NB4 (cell line): ENCODE measurements at regions not wholly inside any gene's neighbourhood (a gene's known extent, or its start where the extent isn't known, plus 50 kb on each side); places are given as distances from the start of the nearest gene placed in this dataset.

Experiments
- DNase-seq: peaks from one replicate; pipeline ENCODE4 v3.0.0; 2010; ENCODE audit warnings: low read depth
- H3K4me3 ChIP-seq: one replicate; pipeline ENCODE4 v1.5.1; 2011; ENCODE audit warnings: mild to moderate bottlenecking, low read depth, low read length, moderate library complexity
- MYC ChIP-seq: IDR thresholded peaks from 2 replicates; pipeline ENCODE4 v1.6.1; 2011; ENCODE audit warnings: low read depth, low read length
- POLR2A ChIP-seq: IDR thresholded peaks from 2 replicates; pipeline ENCODE4 v1.6.1; 2011; ENCODE audit warnings: mild to moderate bottlenecking; ENCODE audit not compliant: insufficient read length; ENCODE audit errors: extremely low read depth
- TF ChIP-seq, protein P1 (sequence below): IDR thresholded peaks from one replicate; pipeline ENCODE4 v1.5.1; 2012; ENCODE audit warnings: low read depth, low read length
- TF ChIP-seq, protein P2 (sequence below): IDR thresholded peaks from 2 replicates; pipeline ENCODE4 v1.6.1; 2011; ENCODE audit warnings: low read depth, low read length

DNA sequence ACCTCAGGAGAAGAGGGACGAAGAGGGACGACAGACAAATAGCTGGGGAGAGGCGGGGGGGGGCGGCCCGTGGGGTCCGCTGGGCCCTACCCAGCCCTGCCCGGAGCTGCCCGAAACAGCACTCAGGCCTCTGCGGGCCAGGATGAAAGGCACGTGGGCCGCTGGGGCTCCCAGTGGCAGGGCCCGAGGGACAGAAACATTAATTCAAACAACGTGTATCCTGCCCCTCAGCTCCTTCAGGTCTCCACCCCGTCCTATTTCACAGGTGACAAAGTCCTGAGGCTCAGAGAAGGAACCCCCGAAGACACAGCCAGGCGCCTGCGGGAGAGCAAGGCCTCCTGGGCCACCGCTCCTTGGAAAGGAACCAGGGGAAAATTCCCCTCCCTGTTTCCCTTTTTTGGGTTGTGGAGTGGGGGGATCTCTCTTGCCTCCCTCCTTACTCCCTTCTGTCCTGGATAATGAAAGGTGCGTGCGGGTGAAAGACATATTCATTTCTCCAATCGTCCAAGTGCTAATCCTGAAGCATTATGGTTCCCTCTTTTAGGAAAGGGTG, 93.3 kb downstream of the RNASET2 start:
- TF ChIP-seq POLR2A (no peak), MYC (no peak)
- TF ChIP-seq, protein P1, sequence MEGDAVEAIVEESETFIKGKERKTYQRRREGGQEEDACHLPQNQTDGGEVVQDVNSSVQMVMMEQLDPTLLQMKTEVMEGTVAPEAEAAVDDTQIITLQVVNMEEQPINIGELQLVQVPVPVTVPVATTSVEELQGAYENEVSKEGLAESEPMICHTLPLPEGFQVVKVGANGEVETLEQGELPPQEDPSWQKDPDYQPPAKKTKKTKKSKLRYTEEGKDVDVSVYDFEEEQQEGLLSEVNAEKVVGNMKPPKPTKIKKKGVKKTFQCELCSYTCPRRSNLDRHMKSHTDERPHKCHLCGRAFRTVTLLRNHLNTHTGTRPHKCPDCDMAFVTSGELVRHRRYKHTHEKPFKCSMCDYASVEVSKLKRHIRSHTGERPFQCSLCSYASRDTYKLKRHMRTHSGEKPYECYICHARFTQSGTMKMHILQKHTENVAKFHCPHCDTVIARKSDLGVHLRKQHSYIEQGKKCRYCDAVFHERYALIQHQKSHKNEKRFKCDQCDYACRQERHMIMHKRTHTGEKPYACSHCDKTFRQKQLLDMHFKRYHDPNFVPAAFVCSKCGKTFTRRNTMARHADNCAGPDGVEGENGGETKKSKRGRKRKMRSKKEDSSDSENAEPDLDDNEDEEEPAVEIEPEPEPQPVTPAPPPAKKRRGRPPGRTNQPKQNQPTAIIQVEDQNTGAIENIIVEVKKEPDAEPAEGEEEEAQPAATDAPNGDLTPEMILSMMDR, result no peak
- TF ChIP-seq, protein P2, sequence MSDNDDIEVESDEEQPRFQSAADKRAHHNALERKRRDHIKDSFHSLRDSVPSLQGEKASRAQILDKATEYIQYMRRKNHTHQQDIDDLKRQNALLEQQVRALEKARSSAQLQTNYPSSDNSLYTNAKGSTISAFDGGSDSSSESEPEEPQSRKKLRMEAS, result no peak
- DNase-seq, result no peak
- no peak overlapping the region for H3K4me3 ChIP-seq

DNA sequence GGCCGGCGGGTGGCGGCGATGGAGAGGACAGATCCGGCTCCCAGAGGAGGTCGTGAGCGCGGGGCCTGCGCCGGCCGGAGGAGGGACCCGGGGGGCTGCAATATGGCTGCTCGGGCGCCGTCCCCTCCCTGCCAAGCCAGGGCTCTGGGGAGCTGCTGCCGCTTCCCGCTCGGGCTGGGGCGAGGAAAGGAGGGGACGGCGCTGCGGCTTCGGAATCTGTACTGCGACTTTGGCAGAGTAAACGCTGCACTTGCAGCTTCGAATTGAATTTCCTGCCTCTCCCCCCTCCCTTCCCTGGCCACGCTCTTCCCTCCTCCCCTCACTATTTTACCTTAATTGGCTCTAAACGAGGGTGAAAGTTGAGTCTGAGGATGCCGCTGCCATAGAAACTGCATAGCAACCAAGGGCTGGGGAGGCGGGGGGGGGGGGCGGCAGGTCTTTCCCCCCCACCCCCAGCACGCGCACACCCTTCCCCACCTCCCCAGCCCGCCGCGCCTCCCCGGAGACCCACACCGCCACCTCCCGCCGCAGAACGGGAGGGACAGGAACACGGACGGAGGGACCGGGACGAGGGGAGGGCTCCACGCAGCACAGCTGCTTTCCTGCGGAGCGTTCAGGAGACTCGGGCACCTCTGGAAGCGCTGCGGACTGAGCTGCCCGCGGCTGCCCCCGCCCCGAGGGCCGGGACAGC, 93.9 kb downstream of the RNASET2 start:
- TF ChIP-seq, protein P1, result no peak
- TF ChIP-seq POLR2A (no peak), MYC (no peak)
- TF ChIP-seq, protein P2, result no peak
- DNase-seq, result no peak
- H3K4me3 ChIP-seq, result no peak overlapping the region

DNA sequence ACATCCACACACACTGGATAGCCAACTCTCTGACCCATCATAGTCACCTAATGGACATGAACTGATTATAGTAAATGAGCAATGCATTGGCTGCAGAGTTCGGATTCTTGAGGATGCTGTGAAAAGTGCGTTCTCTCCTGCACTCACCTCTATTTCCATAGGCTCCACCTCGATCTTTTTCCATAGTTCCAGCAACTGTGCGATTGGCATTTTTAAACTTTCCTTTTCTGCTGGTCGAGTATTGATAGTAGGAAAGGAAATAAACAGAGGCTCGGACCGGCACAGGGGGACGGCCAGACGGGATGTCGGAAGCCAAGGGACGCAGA, 94.4 kb downstream of the RNASET2 start:
- H3K4me3 ChIP-seq, result no peak overlapping the region
- no peak for DNase-seq

DNA sequence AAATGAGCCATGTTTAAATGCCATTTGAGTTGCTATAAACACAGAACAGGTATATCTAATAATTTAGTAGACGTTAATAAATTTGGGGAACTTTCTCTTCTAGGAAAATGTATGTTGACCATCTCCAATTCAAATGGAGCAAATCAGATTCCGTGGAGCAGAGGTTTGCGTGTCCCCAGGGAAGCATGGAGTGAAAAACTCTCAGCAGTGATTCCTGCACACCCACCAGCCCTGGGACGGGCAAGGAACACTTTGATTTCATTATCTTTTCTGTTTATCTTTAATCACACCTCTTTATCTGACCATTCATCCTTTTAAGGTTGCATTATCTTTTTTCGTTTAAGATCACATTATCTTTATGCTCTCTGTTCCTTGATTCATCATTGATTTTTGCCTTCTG, 95.0 kb downstream of the RNASET2 start:
- DNase-seq, result no peak
- no peak overlapping the region for H3K4me3 ChIP-seq
- TF ChIP-seq, protein P1, result no peak
- TF ChIP-seq, protein P2, result no peak
- no peak for TF ChIP-seq POLR2A
- no peak for TF ChIP-seq MYC

More for the DNA sequence above, 94.4 kb downstream of the RNASET2 start:
- no peak for TF ChIP-seq POLR2A
- no peak for TF ChIP-seq MYC
- TF ChIP-seq, protein P1, result no peak
- TF ChIP-seq, protein P2, result no peak

DNA sequence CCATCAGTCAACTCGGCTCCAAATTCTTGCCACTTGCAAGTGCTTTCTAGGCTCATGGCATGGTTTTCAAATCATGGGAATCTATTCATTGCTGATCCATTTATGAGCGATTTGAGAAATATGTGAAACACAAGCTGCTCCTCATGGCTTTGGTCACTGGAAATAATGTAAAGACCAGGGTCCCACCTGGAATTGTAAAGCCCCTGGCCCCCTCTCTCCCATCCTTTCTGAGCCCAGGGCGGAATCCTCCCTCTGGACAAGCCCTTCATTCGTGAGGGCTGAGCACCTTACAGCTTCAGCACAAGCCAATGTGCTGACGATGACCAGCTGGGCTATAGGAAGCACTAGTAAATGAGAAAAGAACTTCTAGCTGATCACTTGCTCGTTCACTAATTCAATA, 96.0 kb downstream of the RNASET2 start:
- DNase-seq, result no peak
- TF ChIP-seq, protein P1, result no peak
- TF ChIP-seq POLR2A (no peak), MYC (no peak)
- TF ChIP-seq, protein P2, result no peak

More for the DNA sequence above, 96.0 kb downstream of the RNASET2 start:
- H3K4me3 ChIP-seq, result no peak overlapping the region
